ENCODE measurements at regions not wholly inside any gene's neighbourhood (a gene's known extent, or its start where the extent isn't known, plus 50 kb on each side); places are given as distances from the start of the nearest gene placed in this dataset.
"Not testable (repeated sequence)": the region's sequence is repeated elsewhere in the genome, so short reads cannot be mapped to it uniquely, and the experiment has no call there.

DNA sequence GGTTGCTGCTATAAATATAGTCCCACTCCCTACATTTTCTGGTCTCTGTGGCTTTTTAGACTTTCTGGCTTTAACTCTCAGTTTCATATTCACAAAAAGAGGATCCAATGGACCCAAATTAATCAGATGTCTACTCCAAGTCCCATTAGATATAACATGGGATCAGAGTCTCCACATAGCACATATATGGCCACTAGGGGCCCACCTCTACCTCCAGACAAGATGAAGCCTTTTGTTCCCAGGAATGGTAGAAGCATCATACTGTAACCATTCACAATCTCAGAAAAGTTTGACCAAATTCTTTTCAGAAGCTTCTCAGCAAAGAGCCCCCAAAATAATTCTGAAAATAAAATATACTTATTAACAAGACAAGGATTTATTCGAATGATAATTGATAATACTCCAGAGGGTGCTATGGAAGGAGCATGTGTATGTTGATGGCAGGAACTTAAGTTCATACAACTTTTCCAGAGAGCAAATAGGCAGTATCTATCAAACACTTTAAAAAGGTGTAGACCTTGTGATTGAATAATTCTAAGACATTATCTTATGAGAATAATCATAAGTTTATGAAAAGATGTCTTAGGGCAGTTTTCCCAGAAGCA, 382.3 kb upstream of the CRIM1 start:
- Mint-ChIP-seq H3K27me3 (peaks cover 22% of the 10 kb centered on the region), H3K27ac (no peak overlapping the region), H3K4me1 (no peaks in the 10 kb centered on the region), H3K4me3 (no peak overlapping the region), H3K36me3 (no peaks in the 10 kb centered on the region), H3K9me3 (no peaks in the 10 kb centered on the region)
- ATAC-seq (ENCODE audit: low read depth) (no peak), DNase-seq (no peak)
- POLR2A ChIA-PET: no interaction called here

DNA sequence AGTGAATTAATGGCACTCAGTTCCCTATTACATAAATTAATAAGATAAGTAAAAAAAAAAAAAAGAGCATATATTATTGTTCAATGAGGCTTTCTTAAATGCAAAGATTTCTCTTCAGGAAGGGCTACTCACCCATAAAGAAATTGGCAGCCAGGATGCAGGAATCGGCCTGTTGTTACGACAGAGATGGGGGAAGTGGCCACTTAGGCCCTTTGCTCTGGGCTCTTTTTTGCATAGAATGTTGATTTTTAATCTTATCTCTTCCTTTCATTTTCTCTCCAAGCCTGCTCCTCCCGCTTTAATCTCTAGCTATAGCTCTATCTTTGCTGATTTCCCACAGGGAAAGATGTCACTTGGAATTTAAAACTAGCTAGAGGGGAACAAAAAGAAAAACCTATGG, 391.8 kb upstream of the CRIM1 start:
- Mint-ChIP-seq H3K27ac (no peak overlapping the region), H3K4me1 (no peaks in the 10 kb centered on the region), H3K36me3 (no peaks in the 10 kb centered on the region), H3K9me3 (no peaks in the 10 kb centered on the region), H3K27me3 (peaks cover 2% of the 10 kb centered on the region), H3K4me3 (no peak overlapping the region)
- POLR2A ChIA-PET: no interaction called here
- no peak for ATAC-seq (ENCODE audit: low read depth)
- no peak for DNase-seq

GRCh38 chr2:35963357-35963756, 392.2 kb upstream of the CRIM1 start:
- Mint-ChIP-seq H3K27ac (no peak overlapping the region), H3K4me3 (no peak overlapping the region), H3K36me3 (no peaks in the 10 kb centered on the region), H3K27me3 (peaks cover 2% of the 10 kb centered on the region), H3K4me1 (no peaks in the 10 kb centered on the region), H3K9me3 (no peaks in the 10 kb centered on the region)
- POLR2A ChIA-PET: no interaction called here
- no peak for ATAC-seq (ENCODE audit: low read depth)
- no peak for DNase-seq

- no peaks in the 10 kb centered on the region for H3K9me3 Mint-ChIP-seq
- no peak for DNase-seq
- H3K36me3 Mint-ChIP-seq: no peaks in the 10 kb centered on the region
- no peak overlapping the region for H3K4me3 Mint-ChIP-seq
- H3K27ac Mint-ChIP-seq: no peak overlapping the region
- POLR2A ChIA-PET: no interaction called here
- no peaks in the 10 kb centered on the region for H3K4me1 Mint-ChIP-seq
- peaks cover 2% of the 10 kb centered on the region for H3K27me3 Mint-ChIP-seq
- ATAC-seq (ENCODE audit: low read depth): no peak
Observed at GRCh38 chr2:35962585-35963146, 392.9 kb upstream of the CRIM1 start.

GRCh38 chr2:35960596-35960995, 395.0 kb upstream of the CRIM1 start:
- H3K36me3 Mint-ChIP-seq: no peaks in the 10 kb centered on the region
- peaks cover 2% of the 10 kb centered on the region for H3K27me3 Mint-ChIP-seq
- no peak overlapping the region for H3K27ac Mint-ChIP-seq
- no peak for ATAC-seq (ENCODE audit: low read depth)
- H3K9me3 Mint-ChIP-seq: no peaks in the 10 kb centered on the region
- no peak for DNase-seq
- POLR2A ChIA-PET: no interaction called here
- H3K4me1 Mint-ChIP-seq: no peaks in the 10 kb centered on the region
- no peak overlapping the region for H3K4me3 Mint-ChIP-seq

GRCh38 chr2:35957053-35957452, 398.5 kb upstream of the CRIM1 start:
- H3K36me3 Mint-ChIP-seq; H3K27ac Mint-ChIP-seq; H3K4me1 Mint-ChIP-seq; H3K27me3 Mint-ChIP-seq; H3K9me3 Mint-ChIP-seq; DNase-seq; POLR2A ChIA-PET; ATAC-seq (ENCODE audit: low read depth); H3K4me3 Mint-ChIP-seq: not testable (repeated sequence)

- no peaks in the 10 kb centered on the region for H3K27me3 Mint-ChIP-seq
- no peak overlapping the region for H3K27ac Mint-ChIP-seq
Observed at GRCh38 chr2:35946478-35946877, 409.1 kb upstream of the CRIM1 start.

GRCh38 chr2:35938838-35939237, 416.7 kb upstream of the CRIM1 start:
- no peak for ATAC-seq (ENCODE audit: low read depth)
- no peak overlapping the region for H3K27ac Mint-ChIP-seq
- H3K4me1 Mint-ChIP-seq: no peaks in the 10 kb centered on the region
- no peaks in the 10 kb centered on the region for H3K36me3 Mint-ChIP-seq
- no peak overlapping the region for H3K4me3 Mint-ChIP-seq
- no peak for DNase-seq
- H3K9me3 Mint-ChIP-seq: no peaks in the 10 kb centered on the region
- peaks cover 9% of the 10 kb centered on the region for H3K27me3 Mint-ChIP-seq
- POLR2A ChIA-PET: no interaction called here

More at GRCh38 chr2:35946478-35946877, 409.1 kb upstream of the CRIM1 start:
- no peaks in the 10 kb centered on the region for H3K4me1 Mint-ChIP-seq
- no peak for ATAC-seq (ENCODE audit: low read depth)
- POLR2A ChIA-PET: no interaction called here
- no peaks in the 10 kb centered on the region for H3K36me3 Mint-ChIP-seq
- H3K4me3 Mint-ChIP-seq: no peak overlapping the region
- no peaks in the 10 kb centered on the region for H3K9me3 Mint-ChIP-seq
- DNase-seq: no peak

DNA sequence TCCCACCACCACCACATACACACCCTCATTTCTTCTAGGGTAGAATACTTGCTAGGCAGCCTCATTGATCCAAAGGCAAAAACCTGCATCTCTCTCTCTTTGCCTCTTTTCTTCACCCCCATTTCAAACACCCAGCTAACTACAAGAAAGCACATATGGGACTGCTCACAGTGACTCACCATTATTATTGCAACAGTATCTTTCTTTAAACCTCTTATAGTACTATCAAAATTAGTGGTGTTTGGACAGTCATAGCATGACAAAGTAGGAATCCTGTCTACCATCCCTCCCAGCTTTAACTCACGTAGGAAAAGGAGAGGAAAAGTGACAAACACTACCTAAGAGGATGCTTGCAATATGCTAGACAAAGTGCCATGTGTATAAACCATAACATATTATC, 422.5 kb upstream of the CRIM1 start:
- ATAC-seq (ENCODE audit: low read depth) (no peak), DNase-seq (no peak)
- no peak overlapping the region for H3K4me3 Mint-ChIP-seq
- no peaks in the 10 kb centered on the region for H3K4me1 Mint-ChIP-seq
- H3K9me3 Mint-ChIP-seq: no peaks in the 10 kb centered on the region
- POLR2A ChIA-PET: no interaction called here
- peaks cover 8% of the 10 kb centered on the region for H3K27me3 Mint-ChIP-seq
- no peaks in the 10 kb centered on the region for H3K36me3 Mint-ChIP-seq
- no peak overlapping the region for H3K27ac Mint-ChIP-seq

- no peak overlapping the region for H3K4me3 Mint-ChIP-seq
- no peak overlapping the region for H3K27ac Mint-ChIP-seq
- POLR2A ChIA-PET: no interaction called here
- H3K27me3 Mint-ChIP-seq: peaks cover 6% of the 10 kb centered on the region
- H3K36me3 Mint-ChIP-seq: no peaks in the 10 kb centered on the region
- ATAC-seq (ENCODE audit: low read depth) (no peak), DNase-seq (no peak)
- no peaks in the 10 kb centered on the region for H3K9me3 Mint-ChIP-seq
- no peaks in the 10 kb centered on the region for H3K4me1 Mint-ChIP-seq
Observed at GRCh38 chr2:35932276-35932963, 423.2 kb upstream of the CRIM1 start.

DNA sequence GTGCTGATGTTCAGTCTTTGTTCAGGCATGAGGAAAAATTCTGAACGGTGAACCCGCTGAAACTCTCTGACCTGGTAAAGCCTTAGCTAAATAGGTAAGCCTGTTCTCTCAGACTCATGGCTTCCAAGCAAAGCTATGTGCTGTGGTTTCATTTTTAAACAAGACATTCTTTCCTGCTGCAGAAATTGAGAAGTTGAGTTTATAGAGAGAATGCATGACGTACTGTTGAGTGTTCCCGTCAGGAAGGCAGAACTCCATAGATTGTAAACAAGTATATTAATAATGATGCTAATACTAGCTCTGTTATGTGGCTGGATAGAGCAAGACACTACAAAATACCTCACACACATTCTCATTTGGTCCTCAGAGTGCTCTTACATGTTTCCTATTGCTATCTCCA, 424.0 kb upstream of the CRIM1 start:
- POLR2A ChIA-PET: no interaction called here
- H3K4me1 Mint-ChIP-seq: no peaks in the 10 kb centered on the region
- no peak for DNase-seq
- H3K9me3 Mint-ChIP-seq: no peaks in the 10 kb centered on the region
- H3K27me3 Mint-ChIP-seq: peaks cover 6% of the 10 kb centered on the region
- no peak overlapping the region for H3K27ac Mint-ChIP-seq
- H3K36me3 Mint-ChIP-seq: no peaks in the 10 kb centered on the region
- ATAC-seq (ENCODE audit: low read depth): no peak
- H3K4me3 Mint-ChIP-seq: no peak overlapping the region

DNA sequence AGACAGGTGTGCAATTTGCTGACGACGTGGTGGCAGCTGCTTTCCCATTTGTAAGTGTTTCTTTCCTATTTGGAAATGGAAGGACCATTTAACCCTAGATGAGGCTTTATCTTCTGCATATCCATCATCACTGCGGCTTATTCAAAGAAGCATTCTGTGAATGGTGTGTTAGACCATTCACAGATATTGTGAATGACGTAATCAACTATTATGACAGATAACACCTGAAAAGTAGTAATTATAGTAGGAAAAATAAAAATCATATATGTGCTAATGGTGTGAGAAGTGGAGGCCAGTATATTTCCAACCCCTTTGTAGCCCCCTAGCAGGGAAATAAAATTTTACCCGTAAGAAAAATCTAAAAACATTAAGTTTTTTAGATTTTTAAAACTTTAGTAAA, 424.5 kb upstream of the CRIM1 start:
- Mint-ChIP-seq H3K4me3 (no peak overlapping the region), H3K27me3 (peaks cover 6% of the 10 kb centered on the region), H3K36me3 (no peaks in the 10 kb centered on the region), H3K27ac (no peak overlapping the region), H3K9me3 (no peaks in the 10 kb centered on the region), H3K4me1 (no peaks in the 10 kb centered on the region)
- no peak for ATAC-seq (ENCODE audit: low read depth)
- POLR2A ChIA-PET: no interaction called here
- no peak for DNase-seq

- Mint-ChIP-seq H3K4me3 (no peak overlapping the region), H3K4me1 (no peaks in the 10 kb centered on the region), H3K9me3 (no peaks in the 10 kb centered on the region), H3K36me3 (no peaks in the 10 kb centered on the region), H3K27me3 (peaks cover 2% of the 10 kb centered on the region), H3K27ac (no peak overlapping the region)
- POLR2A ChIA-PET: no interaction called here
- no peak for DNase-seq
- no peak for ATAC-seq (ENCODE audit: low read depth)
Observed at GRCh38 chr2:35929551-35929950, 426.0 kb upstream of the CRIM1 start.

DNA sequence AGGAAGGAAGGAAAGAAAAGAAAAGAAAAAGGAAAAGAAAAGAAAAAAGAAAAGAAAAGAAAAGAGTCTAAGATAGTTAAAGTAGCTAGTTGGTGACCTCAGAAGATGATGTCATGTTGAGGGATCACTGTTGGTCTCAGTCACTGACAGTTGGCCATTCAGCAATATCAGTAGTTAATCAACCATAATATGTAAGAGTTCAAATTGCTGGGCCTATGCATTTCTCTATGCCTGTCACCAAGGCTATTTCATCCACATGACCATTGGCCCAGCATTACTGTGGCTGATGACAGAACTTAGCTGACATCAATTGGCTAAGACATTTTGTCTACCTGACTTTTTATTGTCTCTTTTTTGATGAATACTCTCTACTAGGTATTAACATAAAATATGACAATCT, 435.5 kb upstream of the CRIM1 start:
- ATAC-seq (ENCODE audit: low read depth) (no peak), DNase-seq (no peak)
- Mint-ChIP-seq H3K27me3 (peaks cover 2% of the 10 kb centered on the region), H3K36me3 (no peaks in the 10 kb centered on the region), H3K9me3 (no peaks in the 10 kb centered on the region), H3K27ac (no peak overlapping the region), H3K4me1 (no peaks in the 10 kb centered on the region), H3K4me3 (no peak overlapping the region)
- POLR2A ChIA-PET: no interaction called here

Measured in activated naive CD8-positive, alpha-beta T cell treated with anti-CD3 and anti-CD28 coated beads, Interleukin-2, amount 10 ng/mL, durations not matched to agents 7 days and 5 days (primary cell).